Ecto neural progenitor cell (in vitro differentiated cells): ENCODE measurements at regions not wholly inside any gene's neighbourhood (a gene's known extent, or its start where the extent isn't known, plus 50 kb on each side); places are given as distances from the start of the nearest gene placed in this dataset.
"Not testable (repeated sequence)": the region's sequence is repeated elsewhere in the genome, so short reads cannot be mapped to it uniquely, and the experiment has no call there.

Experiments used
- DNase-seq: peaks from one replicate; pipeline ENCODE4 v3.0.0-alpha.2; 2018; ENCODE audit warnings: low spot score

DNA sequence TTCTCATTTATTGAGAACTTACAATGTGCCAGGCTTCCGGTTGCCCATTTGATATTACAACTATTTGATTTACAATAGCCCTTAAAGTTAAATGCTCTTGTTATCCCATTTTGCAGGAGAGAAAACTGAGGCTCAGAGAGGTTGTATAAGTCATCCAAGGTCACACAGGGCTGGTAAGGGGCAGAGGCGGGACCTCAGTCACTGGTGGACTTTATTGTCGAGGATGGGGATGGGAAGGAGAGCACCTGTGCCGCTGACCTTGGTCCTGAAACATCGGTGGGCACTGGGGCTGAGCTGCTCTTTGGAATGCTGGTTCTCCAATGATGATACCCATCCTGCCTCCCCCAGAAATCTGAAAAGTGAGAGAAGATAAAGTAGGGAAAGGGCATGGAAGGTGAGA, 265.4 kb downstream of the MIAT start:
- DNase-seq, result peak; percentile 56

GRCh38 chr22:26923531-26923930, 266.1 kb downstream of the MIAT start:
- no peak for DNase-seq

GRCh38 chr22:26927821-26928220, 270.4 kb downstream of the MIAT start:
- DNase-seq, result no peak

DNA sequence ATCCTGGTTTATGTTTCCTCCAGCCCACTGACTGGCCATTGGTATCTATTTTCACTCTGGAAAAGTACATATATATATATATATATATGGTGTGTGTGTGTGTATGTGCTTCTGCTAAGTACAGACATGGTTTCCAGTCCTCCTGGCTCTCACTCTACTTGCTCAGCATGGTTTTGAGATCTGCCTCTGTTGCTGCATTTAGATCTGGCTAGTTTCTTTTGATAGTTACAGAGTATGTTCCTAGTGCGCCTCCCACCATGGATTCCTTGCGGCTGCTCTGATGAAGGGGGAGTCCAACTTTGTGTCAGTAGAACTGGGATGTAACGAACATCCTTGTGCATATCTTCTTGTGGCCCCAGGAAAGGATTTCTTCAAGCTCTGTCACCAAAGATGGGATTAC, 274.1 kb downstream of the MIAT start:
- no peak for DNase-seq

GRCh38 chr22:26933105-26933590, 275.8 kb downstream of the MIAT start:
- DNase-seq, result no peak

- no peak for DNase-seq
Measured at GRCh38 chr22:26937213-26937612, 279.8 kb downstream of the MIAT start.

DNA sequence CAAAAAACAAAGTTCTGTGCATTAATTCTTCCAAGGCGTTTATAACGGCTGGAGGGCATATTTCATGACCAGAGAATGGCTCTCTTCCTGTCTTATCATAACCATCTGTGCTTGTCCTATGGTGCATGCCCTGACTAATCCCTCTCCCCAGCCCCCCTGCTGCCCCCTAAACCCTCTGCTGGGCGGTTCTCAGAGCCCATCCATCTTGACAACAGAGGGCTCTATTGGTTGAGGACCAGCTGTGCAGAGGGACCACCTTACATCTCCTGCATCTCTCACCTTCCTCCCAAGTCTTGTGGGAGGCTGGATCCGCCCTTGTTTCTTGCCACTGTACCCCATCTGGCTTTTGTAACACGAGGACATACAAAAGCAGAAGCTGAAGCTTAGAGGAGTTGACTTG, 282.1 kb downstream of the MIAT start:
- DNase-seq, result no peak

DNA sequence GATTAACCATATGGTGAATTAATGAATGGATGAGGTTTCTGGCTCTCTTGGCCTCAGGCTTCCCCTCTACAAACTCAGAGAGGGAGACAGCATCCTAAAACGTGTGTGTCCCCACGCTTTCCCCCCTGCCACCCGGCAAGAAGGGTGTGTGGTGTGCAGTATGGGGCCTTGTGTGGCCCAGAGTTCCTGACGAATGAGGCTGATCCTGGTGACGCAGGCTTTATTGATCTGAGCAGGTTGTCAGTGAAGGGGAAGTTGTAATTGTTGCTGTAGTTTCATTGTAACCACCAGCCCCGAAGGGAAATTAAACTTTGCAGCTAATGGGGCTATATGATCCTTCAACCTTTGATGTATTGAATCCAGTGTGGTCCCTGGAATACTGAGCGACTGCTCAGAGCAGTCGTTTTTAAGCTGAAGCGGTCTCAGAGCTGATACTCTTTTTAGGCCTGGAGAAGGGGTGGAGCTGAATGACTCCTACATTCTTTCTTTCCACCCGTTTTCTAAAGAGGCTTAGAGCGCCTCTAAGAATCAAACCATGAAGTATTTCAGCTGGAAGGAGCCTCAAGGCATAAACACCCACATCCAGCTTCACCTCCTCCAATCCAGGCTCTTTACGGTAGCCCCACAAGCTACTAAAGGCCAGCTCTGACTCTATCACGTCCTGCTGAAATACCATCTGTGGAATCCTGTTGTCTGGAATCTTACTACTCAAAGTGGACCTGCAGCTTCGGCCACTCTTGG, 284.7 kb downstream of the MIAT start:
- peak; percentile 57 for DNase-seq

DNA sequence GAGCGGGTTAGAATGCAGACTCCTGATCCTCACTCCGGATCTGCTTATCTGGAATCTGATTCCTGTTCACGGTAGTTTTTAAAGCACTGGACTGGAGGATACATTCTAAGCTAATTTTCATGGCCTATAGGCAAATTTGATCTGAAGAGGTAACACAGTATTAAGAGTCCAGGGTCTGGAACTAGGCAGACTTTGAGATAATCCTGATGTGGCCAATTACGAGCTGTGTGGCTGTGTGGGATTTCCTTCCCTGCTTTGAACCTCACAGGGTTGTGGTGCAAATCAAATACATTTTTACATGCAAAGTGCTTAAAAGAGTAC, 285.2 kb downstream of the MIAT start:
- DNase-seq, result no peak

DNA sequence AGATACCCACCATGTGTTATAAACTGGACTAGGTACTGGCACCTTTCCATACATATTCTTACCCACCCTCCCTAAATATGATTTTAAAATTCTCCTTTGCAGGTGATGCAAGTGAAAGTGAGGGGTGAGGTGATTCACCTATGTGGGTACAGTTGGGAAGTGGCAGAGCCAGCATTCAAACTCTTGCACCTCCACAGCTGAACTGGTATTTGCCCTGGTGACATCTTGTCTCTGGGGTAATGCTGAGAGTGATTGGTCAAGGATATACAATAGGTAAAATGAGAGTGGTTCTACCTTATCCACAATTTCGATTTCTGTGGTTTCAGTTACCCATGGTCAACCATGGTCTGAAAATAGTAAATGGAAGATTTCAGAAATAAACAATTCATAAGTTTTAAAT, 288.2 kb downstream of the MIAT start:
- no peak for DNase-seq

GRCh38 chr22:26949193-26949592, 291.8 kb downstream of the MIAT start:
- no peak for DNase-seq

GRCh38 chr22:26951139-26951538, 293.8 kb downstream of the MIAT start:
- DNase-seq, result not testable (repeated sequence)

DNA sequence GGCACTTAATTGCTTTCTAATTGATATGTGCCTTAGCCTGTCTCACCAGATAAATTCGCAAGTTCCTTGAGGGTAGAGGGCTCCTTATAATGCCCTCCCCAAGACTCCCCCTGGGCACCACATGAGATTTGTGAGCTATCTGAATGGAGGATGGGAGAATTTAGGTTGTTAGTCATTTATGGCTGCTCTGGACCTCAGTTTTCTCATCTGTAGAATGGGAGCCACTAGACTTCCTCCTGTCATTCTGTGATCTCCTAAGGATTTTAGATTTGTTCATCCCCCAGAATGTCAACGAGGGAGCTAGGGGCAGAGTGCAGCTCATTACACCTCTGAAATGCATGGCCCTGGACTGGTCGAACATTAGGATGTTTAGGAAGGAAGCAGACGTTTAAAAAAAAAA, 294.6 kb downstream of the MIAT start:
- no peak for DNase-seq

DNA sequence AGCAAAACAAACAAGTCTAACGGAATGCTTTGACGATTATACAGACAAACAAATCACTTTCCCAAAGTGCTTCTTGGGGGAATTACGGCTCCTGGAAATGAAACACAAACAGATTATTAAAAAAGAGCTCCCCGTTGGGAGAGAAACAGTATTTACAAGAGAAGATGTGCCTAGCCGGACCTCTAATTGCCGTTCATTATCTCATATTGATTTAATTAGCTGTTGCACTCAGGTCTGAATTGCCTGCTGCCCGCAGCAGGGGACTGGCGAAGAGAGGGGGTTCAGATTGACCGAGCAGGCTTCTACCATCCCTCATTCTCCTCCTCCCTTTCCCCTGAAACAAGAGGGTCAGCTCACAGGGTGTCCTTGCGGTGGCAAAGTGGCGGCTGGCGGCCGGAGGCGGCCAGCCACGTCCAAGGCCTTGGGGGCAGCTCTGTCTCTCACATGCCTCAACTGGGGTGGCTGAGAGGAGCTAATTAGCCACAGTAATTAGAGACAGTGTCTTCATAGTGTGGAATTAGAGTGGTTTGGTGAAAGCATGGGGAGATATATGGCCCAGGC, 295.1 kb downstream of the MIAT start:
- DNase-seq, result no peak

DNA sequence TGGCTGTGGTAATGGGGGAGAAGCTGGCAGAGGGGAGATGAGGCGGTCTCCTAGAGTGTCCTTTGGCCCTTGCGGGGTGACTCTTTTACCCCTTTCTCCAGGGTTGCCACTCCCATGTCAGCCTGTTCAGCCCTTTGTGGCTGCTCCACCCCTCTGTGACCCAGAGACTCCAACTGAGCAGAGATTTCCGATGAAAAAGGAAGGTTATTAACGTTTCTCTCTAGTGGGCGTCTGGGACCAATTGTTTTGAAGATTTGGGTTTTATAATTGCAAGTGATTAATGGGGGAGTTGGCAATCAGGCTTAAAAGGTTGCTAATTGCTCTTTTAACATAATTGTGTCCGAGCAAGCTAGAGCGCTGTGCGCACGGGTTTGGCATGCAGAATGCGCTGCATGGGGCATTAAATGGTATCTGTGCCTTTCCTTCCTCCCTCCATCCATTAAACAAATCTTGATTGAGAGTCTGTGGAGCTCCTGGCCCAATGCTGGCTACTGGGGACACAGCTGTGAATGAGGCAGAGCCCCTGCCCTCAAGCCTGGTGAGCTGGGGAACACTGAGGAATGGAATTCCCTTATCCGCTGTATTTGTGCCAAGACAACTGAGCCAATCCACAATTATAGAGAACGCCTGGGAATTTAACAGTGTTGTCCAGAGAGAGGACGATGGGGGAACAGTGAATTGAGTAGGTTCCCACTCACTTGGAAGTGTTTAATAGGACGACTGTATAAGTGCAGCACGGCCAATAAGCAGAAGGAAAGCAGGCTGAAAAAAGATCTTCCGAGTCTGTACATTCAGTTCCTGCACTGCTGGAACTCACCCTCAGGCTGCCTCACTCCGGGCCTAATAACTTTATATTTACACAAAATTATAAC, 295.9 kb downstream of the MIAT start:
- DNase-seq, result no peak

DNA sequence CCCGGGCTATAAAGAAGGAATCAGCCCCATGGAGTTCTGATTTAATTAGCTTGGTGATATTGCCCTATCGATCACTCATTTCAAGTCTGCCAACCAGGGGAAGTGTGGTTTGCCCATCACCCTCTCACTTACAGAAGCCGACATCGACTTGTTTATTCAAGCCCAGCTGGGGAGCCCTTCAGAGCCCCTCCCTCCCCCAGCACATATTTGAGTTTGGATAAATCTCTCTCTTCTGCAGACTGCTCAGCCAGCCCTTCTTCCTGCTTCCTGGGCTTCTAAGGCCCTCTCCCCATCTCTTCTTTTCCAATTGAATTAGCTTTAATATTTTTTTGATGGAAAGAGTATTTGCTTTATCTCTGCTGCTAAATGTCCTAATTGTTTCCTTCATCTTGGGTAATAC, 299.0 kb downstream of the MIAT start:
- DNase-seq, result no peak

- no peak for DNase-seq
Measured at GRCh38 chr22:26957176-26957575, 299.8 kb downstream of the MIAT start.

- DNase-seq, result no peak
Measured at GRCh38 chr22:26957897-26958296, 300.5 kb downstream of the MIAT start.

- DNase-seq, result no peak
Measured at GRCh38 chr22:26958378-26958777, 301.0 kb downstream of the MIAT start.

GRCh38 chr22:26964642-26965041, 307.3 kb downstream of the MIAT start:
- DNase-seq, result no peak

DNA sequence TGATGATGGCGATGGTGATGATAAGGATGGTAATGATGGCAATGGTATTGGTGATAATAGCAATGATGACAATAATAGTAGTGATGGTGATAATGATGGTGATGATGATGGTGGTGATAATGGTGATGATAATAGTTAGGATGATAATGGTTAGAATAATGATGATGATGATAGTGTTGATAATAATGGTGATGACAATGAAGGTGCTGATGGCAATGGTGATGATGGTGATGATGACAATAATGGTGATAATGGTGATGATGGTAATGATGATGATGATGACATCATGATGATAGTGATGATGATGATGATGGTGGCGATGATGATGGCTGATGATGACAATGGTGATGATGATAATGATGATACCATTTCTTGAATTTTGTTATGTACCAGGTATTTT, 309.9 kb downstream of the MIAT start:
- DNase-seq, result no peak

DNA sequence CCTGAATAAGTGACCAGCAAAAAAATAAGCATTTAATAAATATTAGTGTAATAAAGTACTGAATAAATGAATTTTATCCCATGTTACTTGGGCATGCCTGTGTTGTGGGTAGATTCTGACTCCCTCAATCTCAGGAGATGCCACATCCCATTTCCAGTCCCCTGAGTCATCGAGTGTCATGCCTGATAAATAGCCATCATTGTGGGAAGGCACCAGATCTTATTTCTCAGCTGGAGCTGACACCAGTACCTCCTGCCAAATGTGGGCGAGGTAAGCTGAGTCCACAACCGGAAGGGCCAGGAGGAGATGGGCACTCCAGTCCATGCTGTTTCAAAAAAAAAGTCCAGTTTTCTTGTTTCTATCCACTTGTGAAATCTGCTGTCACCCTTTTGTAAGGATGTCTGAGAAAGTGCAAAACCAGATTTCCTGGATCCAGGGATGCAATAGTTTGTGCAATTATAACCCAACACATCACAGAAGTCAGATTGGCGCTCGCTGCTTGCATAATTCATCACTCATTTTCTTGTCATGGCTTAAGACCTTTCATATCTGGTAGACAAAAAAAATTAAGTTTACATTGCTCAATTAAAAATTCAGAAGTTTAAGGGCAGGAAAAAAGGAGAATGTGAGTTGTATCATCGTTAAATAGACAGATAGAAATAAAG, 311.6 kb downstream of the MIAT start:
- DNase-seq, result no peak
